SK-N-SH (cell line): ENCODE measurements at regions not wholly inside any gene's neighbourhood (a gene's known extent, or its start where the extent isn't known, plus 50 kb on each side); places are given as distances from the start of the nearest gene placed in this dataset.

ENCODE experiments used
- CTCF ChIA-PET: fragments of 300-600, 350-600 bp; formaldehyde crosslinking; extraction: SDS; loops from one replicate; lab custom pipeline; 2021; lab: Yijun Ruan, JAX
- POLR2A ChIA-PET: fragments of 350-600 bp; sonication (Branson Sonifier 250); formaldehyde crosslinking; extraction: SDS; loops from one replicate; lab custom pipeline; 2020; ENCODE audit warnings: antibody characterized with exemption, inconsistent platforms; lab: Yijun Ruan, JAX
- DNase-seq: peaks from one replicate; pipeline ENCODE4 v3.0.0; 2012
- H2AFZ ChIP-seq: fragments of 200-600 bp; sonication (generic); 2 replicates; pipeline ENCODE4 v1.8.1; 2016; ENCODE audit warnings: antibody characterized with exemption, mild to moderate bottlenecking, low read depth
- H3F3A ChIP-seq: fragments of 200-600 bp; sonication (generic); replicated peaks from 2 replicates; pipeline ENCODE3; 2016; ENCODE audit warnings: antibody characterized with exemption, mild to moderate bottlenecking; ENCODE audit not compliant: insufficient read depth
- H3K27ac ChIP-seq, 2 experiments: fragments of 200-500 bp in 1 of 2; fragments of 200-600 bp in 1 of 2; sonication (Bioruptor generic) in 1 of 2; sonication (generic), shearing (Covaris generic) in 1 of 2; 2 replicates each; pipeline versions ENCODE4 v1.5.1 to v1.6.1; 2014 to 2016; ENCODE audit warnings: low read depth in 2 of 2, inconsistent platforms in 1 of 2, low read length in 1 of 2, mild to moderate bottlenecking in 1 of 2, mixed read lengths in 1 of 2
- H3K27me3 ChIP-seq: fragments of 200-600 bp; sonication (generic), shearing (Covaris generic); 2 replicates; pipeline ENCODE4 v1.6.1; 2016; ENCODE audit warnings: mixed run types; ENCODE audit not compliant: insufficient read depth
- H3K36me3 ChIP-seq, 2 experiments: fragments of 200-500 bp in 1 of 2; fragments of 200-600 bp in 1 of 2; sonication (Bioruptor generic) in 1 of 2; sonication (generic) in 1 of 2; replicated peaks in 1 of 2; 2 replicates each; pipeline versions ENCODE3 to v1.5.1; 2014 to 2016; ENCODE audit warnings: low read length in 1 of 2, mild to moderate bottlenecking in 1 of 2; ENCODE audit not compliant: insufficient read depth in 2 of 2, control insufficient read depth in 1 of 2
- H3K4me1 ChIP-seq, 2 experiments: fragments of 200-500 bp in 1 of 2; fragments of 200-600 bp in 1 of 2; sonication (Bioruptor generic) in 1 of 2; sonication (generic), shearing (Covaris generic) in 1 of 2; 2 replicates each; pipeline versions ENCODE4 v1.5.1 to v1.6.1; 2014 to 2016; ENCODE audit warnings: low read depth in 1 of 2, low read length in 1 of 2, mixed run types in 1 of 2; ENCODE audit not compliant: insufficient read depth in 2 of 2, control insufficient read depth in 1 of 2
- H3K4me2 ChIP-seq: fragments of 200-600 bp; sonication (generic), shearing (Covaris generic); 2 replicates; pipeline ENCODE4 v1.6.1; 2017; ENCODE audit warnings: mixed run types
- H3K4me3 ChIP-seq, 2 experiments: fragments of 200-500 bp in 1 of 2; fragments of 200-600 bp in 1 of 2; sonication (Bioruptor generic) in 1 of 2; sonication (generic), shearing (Covaris generic) in 1 of 2; 2 replicates each; pipeline versions ENCODE4 v1.5.1 to v1.8.1; 2014 to 2016; ENCODE audit warnings: low read depth in 2 of 2, inconsistent platforms in 1 of 2, low read length in 1 of 2, mild to moderate bottlenecking in 1 of 2, mixed read lengths in 1 of 2, moderate library complexity in 1 of 2
- H3K79me2 ChIP-seq: fragments of 200-600 bp; sonication (generic); 2 replicates; pipeline ENCODE4 v1.8.1; 2017; ENCODE audit warnings: mild to moderate bottlenecking; ENCODE audit not compliant: insufficient read depth
- H3K9ac ChIP-seq: fragments of 200-600 bp; sonication (generic); 2 replicates; pipeline ENCODE4 v1.6.1; 2017; ENCODE audit warnings: mixed run types
- H3K9me2 ChIP-seq: fragments of 200-600 bp; sonication (generic); 2 replicates; pipeline ENCODE4 v1.6.1; 2017; ENCODE audit warnings: mixed run types
- H3K9me3 ChIP-seq: fragments of 200-600 bp; sonication (generic); 2 replicates; pipeline ENCODE4 v1.6.1; 2017; ENCODE audit warnings: mixed run types, mild to moderate bottlenecking, moderate library complexity
- H4K20me1 ChIP-seq: fragments of 200-600 bp; sonication (generic); 2 replicates; pipeline ENCODE4 v1.6.1; 2017; ENCODE audit warnings: mild to moderate bottlenecking, mixed run types; ENCODE audit not compliant: insufficient read depth
- CHD2 ChIP-seq: fragments of 150-350 bp; IDR thresholded peaks from 2 replicates; pipeline ENCODE4 v1.6.1; 2018; ENCODE audit warnings: low read length; ENCODE audit not compliant: partially characterized antibody
- EP300 ChIP-seq, 2 experiments: IDR thresholded peaks; 2 replicates each; pipeline versions ENCODE4 v1.4.0 to v1.6.1; 2012; ENCODE audit warnings: borderline replicate concordance in 1 of 2, low read depth in 1 of 2, low read length in 1 of 2
- FOSL2 ChIP-seq: IDR thresholded peaks from 2 replicates; pipeline ENCODE4 v1.4.0; 2012; ENCODE audit warnings: low read depth, mild to moderate bottlenecking, moderate library complexity, borderline replicate concordance
- JUND ChIP-seq: IDR thresholded peaks from 2 replicates; pipeline ENCODE4 v1.4.0; 2012
- MEF2A ChIP-seq: IDR thresholded peaks from 2 replicates; pipeline ENCODE4 v1.4.0; 2012; ENCODE audit warnings: low read depth, borderline replicate concordance
- MXI1 ChIP-seq: IDR thresholded peaks from 2 replicates; pipeline ENCODE4 v1.6.1; 2012; ENCODE audit warnings: mild to moderate bottlenecking, low read depth, low read length, improper control_type of control experiment
- NFIC ChIP-seq: IDR thresholded peaks from 2 replicates; pipeline ENCODE4 v1.4.0; 2012; ENCODE audit warnings: borderline replicate concordance
- NRF1 ChIP-seq: IDR thresholded peaks from 2 replicates; pipeline ENCODE4 v1.6.1; 2012; ENCODE audit warnings: low read depth, mild to moderate bottlenecking, low read length
- POLR2AphosphoS5 ChIP-seq: IDR thresholded peaks from 2 replicates; pipeline ENCODE4 v1.6.1; 2012; ENCODE audit warnings: low read depth, low read length
- RCOR1 ChIP-seq: fragments of 150-350 bp; IDR thresholded peaks from 2 replicates; pipeline ENCODE4 v1.6.1; 2017; ENCODE audit warnings: antibody characterized with exemption, low read length
- TAF1 ChIP-seq: IDR thresholded peaks from 2 replicates; pipeline ENCODE4 v1.6.1; 2012; ENCODE audit warnings: low read depth, mild to moderate bottlenecking, low read length, moderate library complexity, borderline replicate concordance
- TCF12 ChIP-seq: IDR thresholded peaks from 2 replicates; pipeline ENCODE4 v1.4.0; 2012
- TEAD4 ChIP-seq: IDR thresholded peaks from 2 replicates; pipeline ENCODE4 v1.4.0; 2012; ENCODE audit warnings: mild to moderate bottlenecking, borderline replicate concordance; ENCODE audit not compliant: insufficient read depth
- YY1 ChIP-seq: IDR thresholded peaks from 2 replicates; pipeline ENCODE4 v1.4.0; 2012; ENCODE audit warnings: low read depth, mild to moderate bottlenecking
- WGBS: methylation state at CpG from one replicate; pipeline ENCODE4 v1.1.6; 2017; ENCODE audit warnings: low lambda C conversion rate; 5-methylcytosine and 5-hydroxymethylcytosine counted together
- TF ChIP-seq, protein P1 (sequence below): IDR thresholded peaks from 2 replicates; pipeline ENCODE4 v1.4.0; 2012; ENCODE audit warnings: low read depth
- TF ChIP-seq, protein P2 (sequence below): IDR thresholded peaks from 2 replicates; pipeline ENCODE4; 2012

DNA sequence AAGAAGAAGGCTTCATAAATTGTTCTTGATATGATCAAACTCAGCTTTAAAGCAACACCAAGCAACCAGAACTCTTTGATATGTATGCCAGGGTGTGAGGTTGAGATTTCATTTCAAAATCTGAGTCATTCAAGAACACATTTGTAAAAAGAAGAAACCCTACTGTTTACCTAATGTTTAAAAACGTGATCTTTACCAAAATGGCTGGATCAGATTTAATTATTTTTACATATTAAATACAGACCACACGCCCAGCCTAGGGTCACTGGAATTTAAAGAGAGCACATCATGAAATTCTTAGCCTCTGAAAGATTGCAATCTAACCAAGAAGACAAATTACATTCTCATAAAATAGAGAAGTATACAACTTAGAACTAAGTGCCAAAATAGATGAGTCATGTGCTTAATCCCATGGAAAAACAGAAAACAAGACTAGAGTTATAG, 206.8 kb upstream of the SMLR1 start:
- Histone ChIP-seq H3K79me2 (no peaks in the 10 kb centered on the region), H3K4me3 (no peak overlapping the region), H3K9ac (no peak overlapping the region), H3K4me2 (no peak overlapping the region), H2AFZ (peak overlapping the region; percentile 38; the same call in 1 of the 2 replicates), H3K36me3 (peaks cover 0 to 5% of the 10 kb centered on the region in 2 experiments), H3K4me1 (peaks cover 0 to 14% of the 10 kb centered on the region in 2 experiments; a peak in 1 of 4 replicates), H3K27me3 (no peaks in the 10 kb centered on the region), H4K20me1 (no peaks in the 10 kb centered on the region), H3K9me3 (peaks cover 9% of the 10 kb centered on the region; the same call in 1 of the 2 replicates), H3K27ac (peak overlapping the region; percentile 63 to 65; a peak in 3 of 4 replicates), H3K9me2 (no peaks in the 10 kb centered on the region), H3F3A (peaks cover 18% of the 10 kb centered on the region)
- no peak for DNase-seq
- POLR2A ChIA-PET, result no interaction called here
- CTCF ChIA-PET, result no interaction called here
- TF ChIP-seq NFIC, result peak; percentile 70
- no peak for TF ChIP-seq MXI1
- TF ChIP-seq MEF2A, result no peak
- TF ChIP-seq, protein P1, sequence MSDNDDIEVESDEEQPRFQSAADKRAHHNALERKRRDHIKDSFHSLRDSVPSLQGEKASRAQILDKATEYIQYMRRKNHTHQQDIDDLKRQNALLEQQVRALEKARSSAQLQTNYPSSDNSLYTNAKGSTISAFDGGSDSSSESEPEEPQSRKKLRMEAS, result no peak
- TF ChIP-seq TAF1, result no peak
- TF ChIP-seq, protein P2, sequence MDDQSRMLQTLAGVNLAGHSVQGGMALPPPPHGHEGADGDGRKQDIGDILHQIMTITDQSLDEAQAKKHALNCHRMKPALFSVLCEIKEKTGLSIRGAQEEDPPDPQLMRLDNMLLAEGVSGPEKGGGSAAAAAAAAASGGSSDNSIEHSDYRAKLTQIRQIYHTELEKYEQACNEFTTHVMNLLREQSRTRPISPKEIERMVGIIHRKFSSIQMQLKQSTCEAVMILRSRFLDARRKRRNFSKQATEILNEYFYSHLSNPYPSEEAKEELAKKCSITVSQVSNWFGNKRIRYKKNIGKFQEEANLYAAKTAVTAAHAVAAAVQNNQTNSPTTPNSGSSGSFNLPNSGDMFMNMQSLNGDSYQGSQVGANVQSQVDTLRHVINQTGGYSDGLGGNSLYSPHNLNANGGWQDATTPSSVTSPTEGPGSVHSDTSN, result peak; percentile 83
- no peak for TF ChIP-seq RCOR1
- peak; percentile 75 for TF ChIP-seq JUND
- no peak for TF ChIP-seq YY1
- peak; percentile 85 for TF ChIP-seq TCF12
- peak; percentile 32; the same call in 1 of the 2 replicates for TF ChIP-seq POLR2AphosphoS5
- TF ChIP-seq EP300 (IDR thresholded peaks at IDR 0.05; ENCODE audit: borderline replicate concordance in 1 of 2, low read depth in 1 of 2, low read length in 1 of 2), result peak; percentile 14 to 79; a peak in 2 of 4 replicates
- TF ChIP-seq TEAD4, result peak; percentile 80; the same call in 1 of the 2 replicates
- peak; percentile 52; the same call in 1 of the 2 replicates for TF ChIP-seq FOSL2
- 7% methylated on average over 2 of the region's 2 CpGs for WGBS

DNA sequence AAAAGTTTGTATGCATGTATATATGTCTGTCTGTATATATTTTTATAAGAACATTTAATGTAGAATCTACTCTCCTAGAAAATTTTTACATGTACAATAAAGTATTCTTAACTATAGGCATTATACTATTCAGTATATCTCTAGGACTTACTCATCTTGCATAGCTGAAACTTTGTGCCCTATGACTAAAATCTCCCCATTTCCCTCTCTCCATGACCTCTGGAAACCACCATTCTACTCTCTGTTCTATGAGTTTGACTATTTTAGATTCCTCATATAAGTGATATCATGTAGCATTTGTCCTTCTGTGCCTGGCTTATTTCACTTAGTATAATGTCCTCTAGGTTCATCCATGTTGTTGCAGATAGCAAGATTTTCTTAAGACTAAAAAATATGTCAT, 205.1 kb upstream of the SMLR1 start:
- H3K27me3 ChIP-seq, result no peaks in the 10 kb centered on the region
- no peak overlapping the region for H3K4me3 ChIP-seq
- H3K27ac ChIP-seq, result peak overlapping the region in 1 of 2 experiments; percentile 20; a peak in 1 of 4 replicates
- ChIA-PET POLR2A (no interaction called here), CTCF (interaction anchor here (1.3 kb wide), 1 partner anchor 10 kb away, joined by 3 read pairs; no protein-coding TSS in a partner anchor)
- H2AFZ ChIP-seq, result no peak overlapping the region
- TF ChIP-seq, protein P1, result no peak
- TF ChIP-seq NRF1 (no peak), CHD2 (no peak)
- H3K9ac ChIP-seq, result no peak overlapping the region
- H3K79me2 ChIP-seq, result no peaks in the 10 kb centered on the region
- peaks cover 0 to 5% of the 10 kb centered on the region in 2 experiments for H3K36me3 ChIP-seq
- no peaks in the 10 kb centered on the region for H4K20me1 ChIP-seq
- no peak for DNase-seq
- peaks cover 0 to 20% of the 10 kb centered on the region in 2 experiments; a peak in 1 of 4 replicates for H3K4me1 ChIP-seq
- no peaks in the 10 kb centered on the region for H3K9me2 ChIP-seq
- peaks cover 31% of the 10 kb centered on the region for H3F3A ChIP-seq
- H3K4me2 ChIP-seq, result no peak overlapping the region
- H3K9me3 ChIP-seq, result peaks cover 9% of the 10 kb centered on the region; the same call in 1 of the 2 replicates
